ENCODE measurements at regions not wholly inside any gene's neighbourhood (a gene's known extent, or its start where the extent isn't known, plus 50 kb on each side); places are given as distances from the start of the nearest gene placed in this dataset.

DNA sequence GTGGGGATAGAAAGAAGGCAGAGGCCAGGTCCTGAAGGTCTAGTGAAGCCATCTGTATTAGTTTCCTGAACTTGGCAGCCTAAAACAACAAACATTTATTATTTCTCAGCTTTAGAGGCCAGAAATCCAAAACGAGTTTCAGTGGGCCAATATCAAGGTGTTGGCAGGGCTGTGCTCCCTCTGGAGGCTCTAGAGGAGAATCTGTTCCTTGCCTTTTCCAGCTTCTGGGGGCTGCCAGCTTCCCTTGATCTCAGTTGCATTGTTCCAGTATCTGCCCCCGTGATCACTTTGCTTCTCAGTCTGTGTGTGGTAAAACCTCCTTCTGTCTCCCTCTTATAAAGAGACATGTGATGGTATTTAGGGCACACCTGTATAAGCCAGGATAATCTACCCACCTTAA lies 82.4 kb downstream of the MAFB start:
- H3K27ac ChIP-seq: no peak overlapping the region
- no peaks in the 10 kb centered on the region for H3K9me3 ChIP-seq
- 10 to 25% (median 16%) methylated on average over 2 of the region's 2 CpGs for WGBS, 5 donors
- no peaks in the 10 kb centered on the region for H3K36me3 ChIP-seq
- no peak overlapping the region for H3K4me3 ChIP-seq
- H3K27me3 ChIP-seq: peaks cover 0 to 11% (median 0%) of the 10 kb centered on the region in 3 donors
- DNase-seq: no peak
- intact Hi-C loops (cut with DNase I; ENCODE audit: low total_unique reads): no loop called here
- H3K4me1 ChIP-seq: no peaks in the 10 kb centered on the region
- no peak for TF ChIP-seq EP300 (IDR thresholded peaks at IDR 0.05)
- TF ChIP-seq, protein P1, sequence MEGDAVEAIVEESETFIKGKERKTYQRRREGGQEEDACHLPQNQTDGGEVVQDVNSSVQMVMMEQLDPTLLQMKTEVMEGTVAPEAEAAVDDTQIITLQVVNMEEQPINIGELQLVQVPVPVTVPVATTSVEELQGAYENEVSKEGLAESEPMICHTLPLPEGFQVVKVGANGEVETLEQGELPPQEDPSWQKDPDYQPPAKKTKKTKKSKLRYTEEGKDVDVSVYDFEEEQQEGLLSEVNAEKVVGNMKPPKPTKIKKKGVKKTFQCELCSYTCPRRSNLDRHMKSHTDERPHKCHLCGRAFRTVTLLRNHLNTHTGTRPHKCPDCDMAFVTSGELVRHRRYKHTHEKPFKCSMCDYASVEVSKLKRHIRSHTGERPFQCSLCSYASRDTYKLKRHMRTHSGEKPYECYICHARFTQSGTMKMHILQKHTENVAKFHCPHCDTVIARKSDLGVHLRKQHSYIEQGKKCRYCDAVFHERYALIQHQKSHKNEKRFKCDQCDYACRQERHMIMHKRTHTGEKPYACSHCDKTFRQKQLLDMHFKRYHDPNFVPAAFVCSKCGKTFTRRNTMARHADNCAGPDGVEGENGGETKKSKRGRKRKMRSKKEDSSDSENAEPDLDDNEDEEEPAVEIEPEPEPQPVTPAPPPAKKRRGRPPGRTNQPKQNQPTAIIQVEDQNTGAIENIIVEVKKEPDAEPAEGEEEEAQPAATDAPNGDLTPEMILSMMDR (IDR thresholded peaks at IDR 0.05): no peak

DNA sequence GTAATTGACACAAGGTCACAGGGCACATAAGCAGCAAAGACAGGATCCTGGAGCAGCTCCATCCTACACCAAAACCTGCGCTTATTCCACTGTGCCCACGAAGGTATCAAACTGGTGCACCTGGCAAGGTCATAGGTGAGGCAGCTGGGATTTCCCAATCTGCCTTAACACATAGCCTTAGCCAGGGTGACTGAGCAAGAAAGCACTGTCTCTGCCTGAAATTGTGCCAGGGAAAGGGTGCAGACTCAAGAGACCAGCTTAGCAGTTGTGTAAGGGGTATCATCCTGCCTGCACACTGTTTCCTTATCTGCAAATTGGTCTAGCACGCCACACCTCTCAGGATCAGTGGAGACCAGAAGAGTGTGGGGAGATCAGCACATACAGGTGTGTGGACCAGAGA lies 82.8 kb downstream of the MAFB start:
- no peak for TF ChIP-seq POLR2AphosphoS5 (IDR thresholded peaks at IDR 0.05)
- TF ChIP-seq POLR2A (IDR thresholded peaks at IDR 0.05): no peak
- TF ChIP-seq, protein P1 (IDR thresholded peaks at IDR 0.05): no peak
- TF ChIP-seq EP300 (IDR thresholded peaks at IDR 0.05): no peak
- intact Hi-C loops (cut with DNase I; ENCODE audit: low total_unique reads): no loop called here
- WGBS, 5 donors: 70 to 91% (median 77%) methylated on average over 3 of the region's 3 CpGs

DNA sequence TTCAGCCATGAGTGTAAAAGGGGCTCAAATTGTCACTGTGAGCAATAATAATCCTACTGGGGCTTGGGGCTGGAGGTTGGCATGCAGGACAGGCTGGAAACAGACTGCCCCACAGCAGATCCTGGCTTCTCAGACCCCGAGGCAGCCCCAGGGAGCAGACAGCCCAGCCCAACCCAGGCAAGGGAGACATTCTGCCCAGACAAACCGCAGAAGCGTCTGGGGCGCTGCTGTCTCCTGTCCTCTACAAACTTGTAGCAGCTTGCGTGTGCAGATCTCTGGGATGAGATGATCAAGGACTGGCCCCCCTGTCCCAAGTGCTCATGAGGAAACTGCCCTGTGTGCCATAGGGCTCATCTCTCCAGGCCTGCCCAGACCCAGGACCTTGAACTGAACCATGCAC lies 84.6 kb downstream of the MAFB start:
- TF ChIP-seq POLR2AphosphoS5 (IDR thresholded peaks at IDR 0.05) (no peak), POLR2A (IDR thresholded peaks at IDR 0.05) (no peak), EP300 (IDR thresholded peaks at IDR 0.05) (no peak)
- TF ChIP-seq, protein P1 (IDR thresholded peaks at IDR 0.05): no peak
- no peak overlapping the region for H3K4me3 ChIP-seq
- peaks cover 0 to 11% (median 0%) of the 10 kb centered on the region in 3 donors for H3K27me3 ChIP-seq
- WGBS, 5 donors: 72 to 90% (median 78%) methylated on average over 3 to 5 of the region's 5 CpGs
- no peak overlapping the region for H3K27ac ChIP-seq
- peaks cover 0 to 4% (median 2%) of the 10 kb centered on the region in 4 donors for H3K9me3 ChIP-seq
- no peaks in the 10 kb centered on the region for H3K4me1 ChIP-seq
- no peak for DNase-seq
- no peaks in the 10 kb centered on the region for H3K36me3 ChIP-seq
- intact Hi-C loops (cut with DNase I; ENCODE audit: low total_unique reads): no loop called here

More for the DNA sequence above, 82.8 kb downstream of the MAFB start:
- no peak overlapping the region for H3K4me3 ChIP-seq
- H3K9me3 ChIP-seq: no peaks in the 10 kb centered on the region
- no peak overlapping the region for H3K27ac ChIP-seq
- DNase-seq: no peak
- H3K4me1 ChIP-seq: no peaks in the 10 kb centered on the region
- peaks cover 0 to 11% (median 0%) of the 10 kb centered on the region in 3 donors for H3K27me3 ChIP-seq
- H3K36me3 ChIP-seq: no peaks in the 10 kb centered on the region

DNA sequence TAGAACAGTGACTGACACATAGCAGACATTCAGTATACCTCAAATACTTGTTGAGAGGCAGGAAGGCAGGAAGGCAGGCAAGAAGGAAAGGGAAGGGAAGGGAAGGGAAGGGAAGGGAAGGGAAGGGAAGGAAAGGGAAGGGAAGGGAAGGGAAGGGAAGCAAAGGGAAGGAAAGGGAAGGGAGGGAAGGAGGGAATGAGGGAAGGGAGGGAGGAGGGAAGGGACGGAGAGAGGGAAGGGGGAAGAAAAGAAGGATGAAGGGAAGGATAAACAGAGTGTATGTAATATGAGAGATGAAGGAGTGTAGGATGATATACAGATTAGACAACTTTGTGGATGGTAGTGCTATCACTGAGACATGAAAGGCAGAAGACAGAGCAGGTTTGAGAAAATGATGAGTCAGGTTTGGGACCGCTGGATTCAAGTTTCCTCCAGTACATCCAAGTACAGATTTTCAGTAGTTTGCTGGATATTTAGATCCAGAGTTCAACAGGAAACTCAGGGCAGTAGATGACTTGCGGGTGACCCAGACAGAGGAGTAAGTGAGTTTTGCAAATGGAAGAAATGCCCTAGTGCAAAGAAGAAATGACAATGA lies 85.9 kb downstream of the MAFB start:
- H3K4me1 ChIP-seq: no peaks in the 10 kb centered on the region
- no peaks in the 10 kb centered on the region for H3K36me3 ChIP-seq
- 67 to 82% (median 79%) methylated on average over 3 of the region's 3 CpGs for WGBS, 5 donors
- H3K4me3 ChIP-seq: no peak overlapping the region
- TF ChIP-seq, protein P1 (IDR thresholded peaks at IDR 0.05): no peak
- TF ChIP-seq POLR2A (IDR thresholded peaks at IDR 0.05) (no peak), POLR2AphosphoS5 (IDR thresholded peaks at IDR 0.05) (no peak), EP300 (IDR thresholded peaks at IDR 0.05) (no peak)
- peaks cover 0 to 9% (median 0%) of the 10 kb centered on the region in 3 donors for H3K27me3 ChIP-seq
- peaks cover 0 to 15% (median 8%) of the 10 kb centered on the region in 4 donors for H3K9me3 ChIP-seq
- intact Hi-C loops (cut with DNase I; ENCODE audit: low total_unique reads): no loop called here
- H3K27ac ChIP-seq: no peak overlapping the region
- no peak for DNase-seq

All from stomach (tissue), 8 donors.